Right renal cortex interstitium (tissue), 3 donors: ENCODE measurements at regions not wholly inside any gene's neighbourhood (a gene's known extent, or its start where the extent isn't known, plus 50 kb on each side); places are given as distances from the start of the nearest gene placed in this dataset.

Experiments used
- DNase-seq, 3 donors: peaks; one replicate each; pipeline ENCODE4 v3.0.0-alpha.2; 2013; ENCODE audit warnings: low read depth in 3 of 3, low spot score in 2 of 3

DNA sequence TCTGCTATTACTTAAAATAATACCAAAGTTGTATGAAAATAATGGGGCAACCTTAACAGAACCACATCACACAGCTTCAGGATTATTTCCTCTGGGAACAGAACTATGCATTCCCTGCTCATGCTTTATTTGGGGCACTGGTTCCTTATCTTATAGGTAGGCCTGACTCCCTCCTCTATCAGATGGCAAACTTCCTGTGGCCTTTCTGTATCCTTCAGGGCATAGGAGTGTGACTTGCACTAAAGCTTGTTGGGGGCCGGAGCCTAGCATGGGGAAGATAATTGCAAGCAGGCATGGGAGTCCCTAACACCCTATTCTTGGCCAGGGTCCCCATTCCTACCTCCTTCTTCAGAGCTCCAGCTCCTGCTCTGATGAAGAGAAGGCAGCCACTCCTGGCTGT lies 167.2 kb upstream of the SERTAD2 start:
- DNase-seq, result no peak

DNA sequence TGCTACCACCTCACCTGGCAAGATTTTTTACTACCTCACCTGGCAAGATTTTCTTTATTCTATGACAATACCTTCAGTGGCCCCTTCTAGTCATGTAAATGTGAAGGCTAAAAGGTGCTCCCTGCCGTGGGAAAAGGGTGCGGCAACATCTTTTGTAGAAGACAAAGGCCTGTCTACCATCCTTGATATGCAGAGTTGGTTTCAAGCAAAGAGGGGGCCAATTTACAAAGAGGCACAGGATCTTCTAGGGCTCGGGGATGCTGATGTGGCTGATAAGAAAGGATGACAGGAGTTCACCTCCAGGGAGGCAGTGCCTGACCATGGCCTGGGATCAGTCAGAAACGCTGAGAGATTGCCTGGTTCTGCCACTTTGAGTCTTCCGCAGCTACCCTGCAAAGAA lies 165.4 kb upstream of the SLC1A4 start:
- no peak for DNase-seq

DNA sequence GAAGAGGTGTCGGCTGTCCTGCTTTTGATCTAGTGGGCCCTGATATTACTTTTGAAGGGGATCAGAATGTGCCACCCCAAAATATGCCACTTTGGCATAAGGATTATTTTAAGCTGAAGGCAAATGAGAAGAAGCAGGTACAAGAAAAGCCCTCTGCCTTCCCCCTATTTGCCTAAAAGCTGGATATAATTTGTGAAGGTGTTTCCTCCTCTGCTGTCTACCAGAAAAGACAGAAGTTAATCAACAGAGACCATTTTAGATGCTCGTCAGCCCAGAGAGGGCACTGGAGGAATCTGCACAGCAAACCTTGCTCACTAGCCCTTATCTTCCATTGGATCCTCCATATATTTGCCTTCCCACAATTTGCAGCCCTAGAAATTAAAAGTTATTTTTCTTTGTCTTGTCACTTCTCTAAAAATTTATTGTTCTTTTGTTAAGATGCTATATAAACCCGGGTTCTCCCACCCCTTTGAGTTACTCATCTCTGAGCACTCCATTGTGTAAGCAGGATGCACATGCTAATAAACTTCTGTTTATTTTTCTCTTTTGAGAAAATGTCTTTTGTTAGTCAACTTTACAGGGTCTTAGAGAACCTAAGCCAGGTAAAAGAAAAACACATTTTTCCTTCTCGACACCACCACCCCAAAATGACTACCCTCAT lies 163.2 kb upstream of the SLC1A4 start:
- DNase-seq, result no peak

DNA sequence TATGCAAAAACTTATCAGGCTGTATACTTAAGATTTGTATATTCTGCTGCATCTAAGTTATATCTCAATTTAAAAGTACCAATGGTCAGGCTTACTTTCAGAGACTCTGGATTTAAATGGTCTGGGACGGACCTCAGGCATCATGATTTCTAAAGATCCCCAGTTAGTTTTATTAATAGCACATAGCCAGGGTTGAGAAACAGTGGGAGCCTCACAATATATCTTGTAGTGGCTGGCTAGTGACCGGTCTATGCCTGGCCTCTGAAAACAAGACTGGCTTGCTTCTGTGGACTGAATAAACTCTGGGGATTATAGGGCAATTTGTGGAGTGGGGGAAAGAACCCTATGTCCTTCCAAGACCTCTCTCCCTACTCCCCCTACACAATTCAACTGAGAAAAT lies 162.5 kb upstream of the SLC1A4 start:
- DNase-seq, result no peak

DNA sequence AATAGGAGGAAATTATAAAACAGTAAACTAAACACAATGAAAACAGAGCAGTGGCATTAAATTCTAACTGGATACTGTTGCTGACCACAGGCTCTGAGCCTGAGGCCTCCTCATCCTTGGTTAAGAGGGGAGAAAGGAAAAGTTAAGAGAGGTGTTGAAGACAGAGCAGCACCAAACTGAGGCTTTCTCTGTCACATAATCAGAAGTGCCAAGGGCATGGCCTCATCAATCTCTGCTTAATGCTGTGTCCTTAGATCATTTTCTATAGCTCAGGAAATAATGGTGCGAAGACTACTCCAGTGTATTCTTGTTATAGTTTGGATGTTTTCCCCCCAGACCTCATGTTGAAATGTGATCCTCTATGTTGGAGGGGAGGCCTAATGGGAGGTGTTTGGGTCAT lies 160.9 kb upstream of the SLC1A4 start:
- no peak for DNase-seq

DNA sequence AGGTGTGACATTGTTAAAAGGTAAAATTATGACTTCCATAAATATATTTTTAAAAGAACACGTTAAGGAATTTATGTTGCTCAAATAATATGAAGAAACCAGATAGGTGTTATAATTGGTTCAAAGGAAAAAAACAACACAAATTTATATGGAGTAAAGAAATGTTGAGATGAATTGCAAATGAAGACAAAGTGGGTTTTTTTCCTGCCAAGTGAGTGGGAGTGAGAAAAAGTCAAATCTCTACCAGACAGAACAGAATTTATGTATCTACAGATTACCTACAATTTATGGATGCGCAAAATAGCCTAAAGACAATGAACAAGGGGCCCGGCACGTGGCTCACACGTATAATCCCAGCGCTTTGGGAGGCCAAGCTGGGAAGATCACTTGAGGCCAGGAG lies 159.7 kb upstream of the SLC1A4 start:
- no peak for DNase-seq

DNA sequence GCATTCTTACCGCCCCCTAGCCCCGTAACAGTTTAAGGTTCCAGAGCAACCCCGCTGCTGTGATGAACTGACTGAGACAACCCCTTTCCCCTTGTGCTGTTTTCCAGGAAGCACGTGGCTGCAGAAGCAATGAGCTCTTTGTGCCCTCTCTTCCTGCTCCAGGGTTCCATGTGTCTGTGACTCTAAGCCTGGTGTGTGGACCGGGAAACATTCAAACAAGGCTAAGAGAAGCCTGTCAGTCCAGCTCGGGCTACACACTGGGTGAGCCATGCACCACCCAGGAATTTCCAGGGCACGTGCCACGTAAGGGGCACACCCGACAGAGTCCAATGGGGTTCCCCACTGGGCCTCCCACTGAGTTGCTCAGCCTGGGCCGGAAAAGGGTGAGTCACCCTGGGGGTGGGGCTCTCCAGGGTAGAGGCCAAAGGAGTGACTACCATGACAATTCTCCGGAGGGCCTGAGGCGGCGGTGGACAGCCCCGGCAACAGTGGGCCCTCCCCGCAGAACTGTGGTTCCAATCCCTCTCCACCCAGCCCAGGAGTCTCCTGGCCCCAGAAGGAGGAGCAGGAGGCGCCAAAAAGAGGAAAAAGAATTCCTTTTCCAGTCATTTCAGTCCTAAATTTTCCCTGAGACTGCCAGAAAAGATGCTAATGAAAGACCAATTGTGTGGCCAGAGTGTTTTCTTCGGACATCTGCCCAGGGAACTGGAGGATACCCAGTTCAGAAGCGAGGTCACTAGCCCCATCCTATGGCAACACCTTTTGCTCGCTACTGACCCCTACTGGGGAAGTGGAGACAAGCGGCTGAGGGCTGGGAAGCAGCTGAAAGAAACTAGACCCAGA lies 157.8 kb upstream of the SLC1A4 start:
- no peak for DNase-seq

DNA sequence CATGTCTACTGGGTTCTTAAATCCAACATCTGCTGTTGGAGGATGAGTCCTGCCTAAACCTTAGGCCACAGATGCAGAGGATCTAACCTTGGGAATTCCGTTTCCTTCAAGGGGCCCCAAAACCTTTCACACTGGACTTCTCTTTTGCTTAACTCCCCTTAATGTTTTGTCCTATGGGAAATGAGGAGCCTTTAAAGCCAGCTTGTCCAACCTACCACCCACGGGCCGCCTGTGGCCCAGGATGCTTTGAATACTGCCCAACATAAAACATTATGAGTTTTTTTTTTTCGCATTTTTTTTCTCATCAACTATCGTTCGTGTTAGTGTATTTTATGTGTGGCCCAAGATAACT lies 157.2 kb upstream of the SLC1A4 start:
- no peak for DNase-seq

DNA sequence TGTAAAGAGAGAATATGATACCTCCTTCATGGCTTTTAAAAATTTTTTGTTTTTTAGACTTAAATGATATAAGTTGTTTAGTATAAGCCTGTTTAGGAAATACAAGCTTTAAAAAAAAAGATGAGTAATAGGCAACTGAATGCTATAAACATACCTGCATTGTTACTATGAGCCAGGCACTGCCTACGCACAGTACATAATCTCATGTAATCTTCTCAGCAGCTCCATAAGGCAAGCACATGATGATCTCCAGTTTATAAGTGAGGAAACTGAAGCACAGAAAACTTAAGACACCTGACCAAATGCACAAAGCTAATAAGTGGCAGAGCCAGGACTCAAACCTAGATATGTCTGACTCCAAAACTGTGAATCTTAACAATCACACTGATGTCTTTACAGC lies 156.3 kb upstream of the SLC1A4 start:
- no peak for DNase-seq

DNA sequence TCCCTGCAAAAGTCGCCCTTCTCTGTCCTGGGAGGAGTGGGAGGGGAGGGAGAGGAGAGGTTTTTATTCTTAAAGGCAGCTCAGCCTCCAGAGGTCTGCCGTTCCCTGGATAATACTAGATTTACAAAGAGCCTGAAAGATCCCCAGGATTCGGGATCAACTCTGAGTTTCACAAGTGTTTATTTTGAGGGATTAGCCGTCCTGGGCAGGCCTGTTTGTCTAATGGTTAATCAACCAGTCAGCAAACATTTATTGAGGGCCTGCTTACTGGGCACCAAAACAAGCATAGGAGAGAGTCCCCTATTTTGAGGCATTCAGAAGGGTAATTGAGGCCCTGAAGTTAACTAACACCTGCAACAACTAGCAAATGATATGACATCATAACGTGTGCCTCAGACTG lies 152.6 kb upstream of the SLC1A4 start:
- no peak for DNase-seq

DNA sequence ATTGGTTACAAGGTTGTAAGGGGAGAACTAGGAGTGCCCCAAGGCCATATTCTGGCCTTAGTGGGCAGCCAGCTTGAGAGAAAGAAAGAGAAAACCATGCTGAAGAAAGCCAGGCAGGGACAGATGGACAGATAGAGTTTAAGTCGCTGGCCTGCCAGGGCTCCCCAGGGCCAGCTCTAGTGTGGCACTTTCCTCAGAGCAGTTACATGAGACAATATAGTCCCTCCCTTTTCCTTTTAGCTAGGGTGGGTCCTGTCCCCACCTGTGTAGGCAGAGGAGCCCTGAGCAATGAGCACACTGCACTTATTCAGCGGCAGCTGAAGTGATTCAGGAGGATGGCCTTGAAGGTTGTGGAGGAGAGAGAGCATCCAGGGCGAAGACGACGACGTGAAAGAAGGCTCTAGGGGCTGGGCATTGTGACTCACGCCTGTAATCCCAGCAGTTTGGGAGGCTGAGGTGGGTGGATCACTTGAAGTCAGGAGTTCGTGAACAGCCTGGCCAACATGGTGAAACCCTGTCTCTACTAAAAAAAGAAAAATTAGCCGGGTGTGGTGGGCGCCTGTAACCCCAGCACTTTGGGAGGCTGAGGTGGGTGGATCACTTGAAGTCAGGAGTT lies 152.0 kb upstream of the SLC1A4 start:
- DNase-seq, result no peak

DNA sequence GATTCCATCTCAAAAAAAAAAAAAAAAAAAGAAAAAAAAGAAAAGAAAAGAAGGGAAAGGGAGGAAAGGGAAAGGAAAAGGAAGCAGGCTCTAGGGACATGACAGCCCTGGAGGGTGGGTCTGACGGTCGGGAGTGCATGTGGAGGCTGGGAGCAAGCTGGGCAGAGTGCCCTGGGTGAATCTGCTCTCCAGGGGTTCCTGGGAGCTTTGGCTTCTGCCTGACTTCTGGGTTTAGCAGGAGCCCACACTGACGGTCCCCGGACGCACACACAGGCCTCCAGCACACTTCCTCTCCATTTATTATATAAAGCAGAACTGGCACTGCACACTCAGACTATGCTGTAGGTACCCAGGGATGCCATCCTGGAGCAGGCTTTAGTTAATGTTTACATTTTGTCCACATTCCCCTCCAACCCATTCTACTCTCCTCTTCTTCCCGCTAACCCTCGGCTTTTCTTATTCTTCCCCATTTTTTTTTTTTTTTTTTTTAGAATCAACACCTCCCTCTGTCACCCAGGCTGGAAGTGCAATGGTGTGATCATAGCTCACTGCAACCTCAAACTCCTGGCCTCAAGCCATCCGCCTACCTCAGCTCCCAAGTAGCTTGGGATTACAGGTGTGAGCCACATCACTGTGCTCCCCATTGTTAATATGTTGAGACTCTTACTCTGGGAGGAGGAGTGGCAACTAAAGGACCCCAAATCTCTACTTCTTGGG lies 151.1 kb upstream of the SLC1A4 start:
- DNase-seq, result no peak

DNA sequence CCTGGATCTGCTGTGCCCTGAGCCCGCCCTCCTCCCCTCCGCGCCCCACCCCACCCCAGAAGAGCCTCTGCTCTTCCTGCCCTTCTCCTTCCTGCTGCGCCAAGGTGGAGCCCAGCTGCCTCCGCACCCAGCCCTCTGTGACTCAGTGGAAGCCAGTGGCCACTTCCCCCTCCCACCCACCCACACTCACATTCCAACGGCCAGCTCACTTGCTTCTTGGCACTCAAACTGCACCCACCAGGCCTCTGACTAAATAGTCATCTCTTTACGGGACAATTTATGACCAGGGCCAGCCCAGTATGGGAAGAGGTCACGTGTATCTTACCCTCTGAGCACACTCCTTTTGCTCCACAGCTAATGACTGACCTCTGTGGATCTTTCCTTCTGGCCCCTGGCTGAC lies 150.4 kb upstream of the SLC1A4 start:
- DNase-seq, result no peak

DNA sequence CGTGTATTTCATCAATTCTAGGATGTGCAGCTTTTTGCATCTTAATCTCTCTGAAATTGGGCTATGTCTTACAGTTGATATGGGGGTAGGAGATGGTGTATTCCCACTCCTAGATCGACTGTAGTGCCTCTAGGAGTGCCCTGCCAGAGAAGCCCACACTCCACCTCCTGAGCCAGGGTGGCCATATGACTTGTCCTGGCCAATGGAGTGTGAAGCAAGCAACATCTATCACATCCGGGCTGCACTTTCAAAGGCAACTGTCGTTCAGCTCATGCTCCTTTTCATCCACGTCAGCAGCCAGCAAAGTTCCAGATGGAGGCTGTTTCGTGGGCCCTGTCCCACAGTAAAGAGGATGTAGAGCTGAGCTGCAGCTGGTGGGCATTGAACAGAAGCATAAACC lies 149.4 kb upstream of the SLC1A4 start:
- DNase-seq, result no peak

DNA sequence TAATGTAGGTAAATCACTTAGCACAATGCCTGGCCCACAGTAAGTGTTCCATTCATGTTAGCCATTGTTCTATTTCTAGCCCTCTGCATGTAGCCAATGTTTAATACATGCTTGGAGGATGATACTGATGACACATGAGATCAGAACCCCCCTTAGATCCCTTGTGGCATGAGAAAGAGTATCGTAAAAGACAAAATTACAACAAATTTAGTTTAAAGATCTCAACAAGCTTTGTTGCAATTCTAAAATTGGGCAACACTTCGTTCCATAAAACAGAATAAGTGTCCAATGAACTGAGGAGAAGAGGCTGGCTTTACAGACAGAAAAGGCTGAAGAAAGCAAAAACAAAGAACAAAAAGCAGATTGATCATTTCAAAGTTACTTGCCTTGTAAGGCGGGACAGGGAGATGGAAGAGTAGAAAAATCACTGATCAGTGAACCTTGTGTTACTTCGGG lies 148.7 kb upstream of the SLC1A4 start:
- DNase-seq, result no peak

DNA sequence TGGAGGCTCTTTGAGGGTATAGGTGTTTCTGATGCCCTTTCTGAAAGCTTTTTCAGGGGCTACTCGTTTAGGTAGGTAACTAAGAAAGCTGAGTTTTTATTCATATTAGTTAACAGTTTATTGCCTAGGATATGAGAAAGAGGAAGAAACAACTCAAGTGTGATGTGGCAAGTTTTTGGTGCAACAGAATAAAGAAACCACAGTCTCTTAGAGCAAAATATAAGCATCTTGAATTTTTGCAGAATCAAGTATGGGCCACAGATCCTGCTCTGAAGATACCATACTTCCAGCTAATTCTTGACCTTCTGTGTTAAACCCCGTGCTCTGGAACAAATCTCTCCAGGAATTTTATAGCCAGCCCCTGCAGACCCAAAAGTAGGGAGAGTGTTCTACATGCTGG lies 147.7 kb upstream of the SLC1A4 start:
- no peak for DNase-seq

DNA sequence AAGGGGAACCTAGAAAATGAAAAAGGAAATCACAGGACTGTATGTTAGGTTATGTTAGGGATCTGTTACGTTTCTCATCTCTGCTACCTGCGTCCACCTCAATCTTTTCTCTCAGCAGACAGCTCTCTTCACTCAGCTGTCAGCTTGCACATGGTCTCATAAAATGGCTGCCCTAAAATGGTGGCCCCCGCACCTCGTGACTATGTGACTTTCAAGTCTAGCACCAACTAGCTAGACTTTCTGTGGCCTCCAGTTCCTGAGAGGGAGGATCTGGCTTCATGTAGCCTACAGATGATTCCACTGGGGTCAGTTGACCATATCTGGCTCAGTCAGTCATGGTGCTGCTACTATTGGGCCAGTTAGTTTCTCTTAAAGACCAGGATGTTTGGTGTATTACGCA lies 147.2 kb upstream of the SLC1A4 start:
- no peak for DNase-seq

DNA sequence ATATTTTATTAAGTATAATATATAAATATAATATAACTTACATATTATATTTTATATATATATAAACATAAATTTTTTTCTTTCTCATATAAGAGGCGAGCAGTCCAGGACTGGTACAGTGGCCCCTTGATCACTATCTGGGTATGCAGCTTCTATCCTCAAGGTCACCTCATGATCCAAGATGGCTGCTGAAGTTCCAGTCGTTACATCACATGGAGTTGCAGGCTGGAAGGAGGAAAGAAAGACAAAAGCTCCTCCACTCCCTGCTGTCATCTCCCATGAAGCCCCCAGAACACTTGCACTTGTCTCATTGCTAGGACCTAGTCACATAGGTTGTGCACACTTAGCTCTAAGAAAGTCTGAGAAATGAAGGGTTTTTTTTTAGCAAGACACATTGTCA lies 145.1 kb upstream of the SLC1A4 start:
- no peak for DNase-seq

DNA sequence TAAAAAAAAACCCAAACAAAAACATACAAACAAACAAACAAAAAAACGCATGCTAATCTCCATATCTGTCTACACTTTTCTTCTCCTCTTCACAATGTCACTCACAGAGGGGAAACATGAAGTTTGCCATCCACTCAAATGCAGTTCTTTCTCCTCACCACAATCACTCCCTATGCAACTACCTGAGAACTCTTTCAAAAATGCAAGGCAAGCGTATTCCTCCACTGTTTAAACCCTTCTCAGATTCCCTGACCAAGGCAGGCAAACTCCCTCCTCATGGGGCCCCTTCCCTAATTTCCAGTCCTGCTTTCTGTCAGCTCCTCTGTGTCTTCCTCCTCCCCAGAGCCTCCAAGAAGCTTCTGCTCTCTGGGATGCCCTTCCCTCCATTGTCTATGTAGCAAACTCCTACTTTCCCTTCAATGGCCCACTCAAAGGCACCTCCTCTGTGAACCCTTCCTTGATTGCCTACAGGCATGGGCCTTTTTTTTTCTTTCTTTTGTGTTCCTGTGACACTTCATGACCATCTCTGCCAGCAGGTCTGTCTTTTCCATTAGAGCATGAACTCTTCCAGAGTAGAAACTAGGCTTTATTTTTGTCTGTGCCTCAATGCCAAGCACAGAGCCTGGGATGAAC lies 143.8 kb upstream of the SLC1A4 start:
- no peak for DNase-seq

DNA sequence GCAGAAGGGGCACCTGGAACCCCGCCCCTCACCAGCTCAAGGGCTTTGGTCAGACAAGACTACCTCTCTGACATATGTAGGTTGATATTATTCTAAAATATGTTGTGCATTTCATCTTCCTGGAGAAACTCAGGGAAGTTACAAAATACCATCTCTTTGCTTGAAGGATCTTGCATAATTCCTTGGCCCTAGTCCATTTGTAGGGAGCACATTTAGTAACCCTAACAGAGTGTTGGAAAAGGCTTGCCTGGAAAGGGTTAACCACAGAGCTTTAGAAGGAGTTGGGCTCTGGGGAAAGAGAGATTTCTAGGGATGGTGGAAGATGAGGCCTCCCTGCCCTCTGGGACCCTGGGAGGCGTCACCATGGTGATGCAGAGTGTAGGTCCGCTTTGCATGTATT lies 143.0 kb upstream of the SLC1A4 start:
- no peak for DNase-seq

DNA sequence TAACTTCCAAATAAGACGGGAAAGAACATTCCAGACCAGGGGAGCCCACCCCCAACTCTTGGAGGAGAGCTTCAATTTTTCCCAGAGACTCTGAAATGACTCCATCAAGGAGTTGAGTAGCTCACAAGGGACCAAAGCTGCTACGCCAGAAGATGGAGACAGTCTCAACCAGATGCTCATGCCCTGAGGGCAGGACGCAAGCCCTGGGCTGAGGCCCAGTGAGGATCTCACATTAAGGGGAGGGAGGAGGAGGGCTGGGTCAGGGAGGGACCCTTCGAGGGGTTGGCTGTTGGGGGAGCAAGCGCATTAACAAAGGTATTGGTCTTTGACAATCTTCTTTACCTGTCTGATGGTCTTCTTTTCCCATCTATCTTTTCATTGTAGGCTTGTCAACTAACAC lies 141.3 kb upstream of the SLC1A4 start:
- DNase-seq, result no peak
